IMR-90 (cell line): ENCODE measurements at regions not wholly inside any gene's neighbourhood (a gene's known extent, or its start where the extent isn't known, plus 50 kb on each side); places are given as distances from the start of the nearest gene placed in this dataset.

Source experiments
- ATAC-seq: fragments of 200-7000 bp; cut with Tn5 transposase; 2 replicates; pipeline ENCODE4 v1.9.1; 2020; ENCODE audit warnings: low read depth, mild to moderate bottlenecking, moderate library complexity
- BruUV-seq: library from RNA; stranded (reverse); fragments of 400-500 nt; replicated peaks from 2 replicates; lab custom pipeline; 2021; lab: Mats Ljungman, UMichigan
- CTCF ChIA-PET: fragments of 300-600 bp; formaldehyde crosslinking; extraction: SDS; loops from one replicate; lab custom pipeline; 2021; ENCODE audit warnings: antibody characterized with exemption; lab: Yijun Ruan, JAX
- POLR2A ChIA-PET: fragments of 300-600 bp; sonication (Branson Sonifier 250); formaldehyde crosslinking; loops from one replicate; lab custom pipeline; 2022; ENCODE audit warnings: antibody characterized with exemption; ENCODE audit not compliant: unreplicated experiment; lab: Charles Lee
- DNase-seq: peaks from one replicate; pipeline ENCODE4 v3.0.0; 2013
- H2AFZ ChIP-seq: replicated peaks from 2 replicates; pipeline ENCODE3; 2013; ENCODE audit warnings: low read length, mild to moderate bottlenecking; ENCODE audit not compliant: poor library complexity
- H2AK5ac ChIP-seq: 2 replicates; pipeline ENCODE4 v1.6.1; 2013; ENCODE audit warnings: low read depth, low read length, inconsistent platforms
- H2AK9ac ChIP-seq: replicated peaks from 2 replicates; pipeline ENCODE3; 2013; ENCODE audit warnings: mild to moderate bottlenecking, low read depth, low read length, moderate library complexity; ENCODE audit not compliant: poor library complexity
- H2BK120ac ChIP-seq: 2 replicates; pipeline ENCODE4 v1.6.1; 2013; ENCODE audit warnings: low read depth, low read length, inconsistent platforms
- H2BK15ac ChIP-seq: 3 replicates; pipeline ENCODE4 v1.6.1; 2013; ENCODE audit warnings: low read depth, low read length, inconsistent platforms
- H2BK20ac ChIP-seq: 2 replicates; pipeline ENCODE4 v1.6.1; 2013; ENCODE audit warnings: low read depth, mild to moderate bottlenecking, inconsistent platforms, low read length, moderate library complexity
- H2BK5ac ChIP-seq: 2 replicates; pipeline ENCODE4 v1.6.1; 2013; ENCODE audit warnings: mild to moderate bottlenecking, low read depth, low read length, inconsistent platforms; ENCODE audit not compliant: poor library complexity, severe bottlenecking
- H3K14ac ChIP-seq: replicated peaks from 2 replicates; pipeline ENCODE4 v1.6.1; 2013; ENCODE audit warnings: low read depth, low read length, inconsistent platforms
- H3K18ac ChIP-seq: 2 replicates; pipeline ENCODE4 v1.6.1; 2013; ENCODE audit warnings: low read depth, low read length, control low read depth
- H3K23ac ChIP-seq: 2 replicates; pipeline ENCODE4 v1.6.1; 2013; ENCODE audit warnings: low read depth, low read length, inconsistent platforms
- H3K27ac ChIP-seq: 2 replicates; pipeline ENCODE4 v1.5.1; 2013; ENCODE audit warnings: mild to moderate bottlenecking, control low read depth, low read length; ENCODE audit not compliant: insufficient read depth
- H3K27me3 ChIP-seq: 2 replicates; pipeline ENCODE4 v1.6.1; 2013; ENCODE audit warnings: low read length; ENCODE audit not compliant: control insufficient read depth, insufficient read depth
- H3K36me3 ChIP-seq: 2 replicates; pipeline ENCODE4 v1.6.1; 2013; ENCODE audit warnings: low read length, mixed read lengths; ENCODE audit not compliant: control insufficient read depth, insufficient read depth
- H3K4ac ChIP-seq: 2 replicates; pipeline ENCODE4 v1.6.1; 2013; ENCODE audit warnings: low read depth, low read length, inconsistent platforms
- H3K4me1 ChIP-seq: 2 replicates; pipeline ENCODE4 v1.6.1; 2013; ENCODE audit warnings: low read length, mixed read lengths; ENCODE audit not compliant: control insufficient read depth, insufficient read depth
- H3K4me2 ChIP-seq: 2 replicates; pipeline ENCODE4 v1.6.1; 2013; ENCODE audit warnings: low read depth, mild to moderate bottlenecking, control low read depth, low read length, moderate library complexity
- H3K4me3 ChIP-seq: 2 replicates; pipeline ENCODE4 v1.5.1; 2013; ENCODE audit warnings: low read depth, mild to moderate bottlenecking, control low read depth, low read length, moderate library complexity; ENCODE audit not compliant: insufficient read depth
- H3K56ac ChIP-seq: 2 replicates; pipeline ENCODE4 v1.6.1; 2013; ENCODE audit warnings: low read length, inconsistent platforms; ENCODE audit not compliant: insufficient read depth; ENCODE audit errors: extremely low read depth
- H3K79me1 ChIP-seq, 2 experiments: 2 replicates each; pipeline ENCODE4 v1.6.1; 2013; ENCODE audit warnings: low read length in 2 of 2, inconsistent platforms in 1 of 2, low read depth in 1 of 2
- H3K9ac ChIP-seq: 2 replicates; pipeline ENCODE4 v1.6.1; 2013; ENCODE audit warnings: low read depth, low read length, control low read depth
- H3K9me1 ChIP-seq: 2 replicates; pipeline ENCODE4 v1.6.1; 2013; ENCODE audit warnings: low read length, inconsistent platforms; ENCODE audit not compliant: insufficient read depth
- H3K9me3 ChIP-seq: 2 replicates; pipeline ENCODE4 v1.6.1; 2013; ENCODE audit warnings: low read length; ENCODE audit not compliant: control insufficient read depth, insufficient read depth
- H4K20me1 ChIP-seq: 2 replicates; pipeline ENCODE4 v1.6.1; 2013; ENCODE audit warnings: low read length, inconsistent platforms; ENCODE audit not compliant: insufficient read depth
- H4K5ac ChIP-seq: 2 replicates; pipeline ENCODE4 v1.6.1; 2013; ENCODE audit warnings: mild to moderate bottlenecking, low read depth, low read length, control low read depth
- H4K8ac ChIP-seq, 2 experiments: 2 replicates each; pipeline ENCODE4 v1.6.1; 2013; ENCODE audit warnings: low read depth in 2 of 2, low read length in 2 of 2, control low read depth in 1 of 2, inconsistent platforms in 1 of 2
- H4K91ac ChIP-seq: 2 replicates; pipeline ENCODE4 v1.6.1; 2013; ENCODE audit warnings: low read depth, low read length, inconsistent platforms; ENCODE audit not compliant: insufficient read depth
- BHLHE40 ChIP-seq: fragments of 150-350 bp; IDR thresholded peaks from 2 replicates; pipeline ENCODE4 v1.6.1; 2016; ENCODE audit warnings: mild to moderate bottlenecking, low read depth, low read length
- CEBPB ChIP-seq: IDR thresholded peaks from 2 replicates; pipeline ENCODE4 v1.6.1; 2012; ENCODE audit warnings: low read depth, low read length, improper control_type of control experiment
- CHD1 ChIP-seq: IDR thresholded peaks from 2 replicates; pipeline ENCODE4 v1.6.1; 2012; ENCODE audit warnings: low read depth, low read length, improper control_type of control experiment
- CTCF ChIP-seq: conservative IDR thresholded peaks from 2 replicates; pipeline ENCODE4 v1.5.1; 2012; ENCODE audit warnings: mild to moderate bottlenecking, low read depth, low read length, improper control_type of control experiment
- FOS ChIP-seq: fragments of 150-350 bp; IDR thresholded peaks from 2 replicates; pipeline ENCODE4 v1.6.1; 2016; ENCODE audit warnings: low read depth, low read length
- MAFK ChIP-seq: IDR thresholded peaks from 2 replicates; pipeline ENCODE4 v1.6.1; 2012; ENCODE audit warnings: low read depth, low read length, improper control_type of control experiment
- MAZ ChIP-seq: IDR thresholded peaks from 2 replicates; pipeline ENCODE4 v1.6.1; 2012; ENCODE audit warnings: low read depth, mild to moderate bottlenecking, low read length, improper control_type of control experiment, moderate library complexity, borderline replicate concordance
- MXI1 ChIP-seq: IDR thresholded peaks from 2 replicates; pipeline ENCODE4 v1.6.1; 2012; ENCODE audit warnings: low read depth, mild to moderate bottlenecking, low read length, moderate library complexity, borderline replicate concordance
- NFE2L2 ChIP-seq: fragments of 150-350 bp; IDR thresholded peaks from 2 replicates; pipeline ENCODE4 v1.6.1; 2016; ENCODE audit warnings: low read depth, mild to moderate bottlenecking, low read length
- POLR2A ChIP-seq: IDR thresholded peaks from 2 replicates; pipeline ENCODE4 v1.6.1; 2012; ENCODE audit warnings: mild to moderate bottlenecking, low read depth, low read length
- RAD21 ChIP-seq: IDR thresholded peaks from 2 replicates; pipeline ENCODE4 v1.6.1; 2012; ENCODE audit warnings: low read length, improper control_type of control experiment
- RCOR1 ChIP-seq: IDR thresholded peaks from 2 replicates; pipeline ENCODE4 v1.6.1; 2012; ENCODE audit warnings: mild to moderate bottlenecking, low read length, improper control_type of control experiment; ENCODE audit not compliant: insufficient replicate concordance
- RFX5 ChIP-seq: IDR thresholded peaks from 2 replicates; pipeline ENCODE4 v1.8.0; 2012; ENCODE audit warnings: low read depth, mild to moderate bottlenecking, low read length, moderate library complexity
- SMC3 ChIP-seq: fragments of 150-350 bp; IDR thresholded peaks from 2 replicates; pipeline ENCODE4 v1.6.1; 2016; ENCODE audit warnings: low read depth, mild to moderate bottlenecking, antibody characterized with exemption, low read length, moderate library complexity
- USF2 ChIP-seq: fragments of 150-350 bp; IDR thresholded peaks from 2 replicates; pipeline ENCODE4 v1.6.1; 2017; ENCODE audit warnings: mild to moderate bottlenecking, antibody characterized with exemption, low read length, low read depth
- WGBS, 2 experiments: methylation state at CpG; one replicate each; pipeline versions ENCODE4 v1.1.5 to v1.1.7; 2013; ENCODE audit warnings: missing lambda C conversion rate in 2 of 2; ENCODE audit not compliant: insufficient read length in 1 of 2; ENCODE audit errors: extremely low coverage in 2 of 2; 5-methylcytosine and 5-hydroxymethylcytosine counted together
- dilution Hi-C: fragments of 300-500 bp; cut with HindIII; formaldehyde crosslinking; loops from one replicate; pipeline ENCODE4 v1.14.3; 2018; ENCODE audit warnings: low sequenced_read_pairs; ENCODE audit not compliant: unreplicated experiment
- in situ Hi-C: fragments of 300-500 bp; cut with MboI; formaldehyde crosslinking; loops from 3 replicates; pipeline ENCODE4 v1.14.3; 2019; ENCODE audit warnings: low sequenced_read_pairs, inconsistent platforms, mixed read lengths
- intact Hi-C: fragments of 100-400 bp; cut with micrococcal nuclease; formaldehyde crosslinking; loops from 2 replicates; pipeline ENCODE4 v1.10.0; 2022
- TF ChIP-seq, protein P1 (sequence below): fragments of 150-350 bp; IDR thresholded peaks from 2 replicates; pipeline ENCODE4 v1.6.1; 2016; ENCODE audit warnings: low read depth, mild to moderate bottlenecking, low read length, moderate library complexity, borderline replicate concordance

GRCh38 chr2:122412360-122412759, 656.9 kb downstream of the TSN start:
- no CpG with 5 or more reads among the region's 6 CpGs for WGBS, 2 experiments
- Histone ChIP-seq H3K18ac (no peak overlapping the region), H2BK15ac (no peak overlapping the region), H2AK9ac (no peak overlapping the region), H4K91ac (no peak overlapping the region), H4K5ac (no peak overlapping the region), H3K4ac (no peak overlapping the region), H2BK120ac (no peak overlapping the region), H2AFZ (no peak overlapping the region), H2BK20ac (no peak overlapping the region), H3K56ac (no peak overlapping the region), H4K20me1 (no peaks in the 10 kb centered on the region), H3K9me3 (no peaks in the 10 kb centered on the region; the same call in 1 of the 2 replicates), H3K79me1 (no peaks in the 10 kb centered on the region), H3K4me1 (no peaks in the 10 kb centered on the region), H2BK5ac (no peak overlapping the region), H3K23ac (no peak overlapping the region), H3K27me3 (no peaks in the 10 kb centered on the region), H3K9me1 (no peaks in the 10 kb centered on the region), H3K9ac (no peak overlapping the region), H3K36me3 (no peaks in the 10 kb centered on the region), H2AK5ac (no peak overlapping the region), H3K4me2 (no peak overlapping the region), H3K4me3 (no peak overlapping the region), H3K27ac (no peak overlapping the region), H3K14ac (no peak overlapping the region), H4K8ac (no peak overlapping the region)
- TF ChIP-seq RCOR1 (no peak), MAFK (no peak), SMC3 (no peak), MXI1 (no peak), CEBPB (no peak), USF2 (no peak), NFE2L2 (no peak), RFX5 (no peak), RAD21 (no peak), FOS (no peak), CHD1 (no peak), BHLHE40 (no peak), POLR2A (no peak), CTCF (no peak), MAZ (no peak)
- TF ChIP-seq, protein P1, sequence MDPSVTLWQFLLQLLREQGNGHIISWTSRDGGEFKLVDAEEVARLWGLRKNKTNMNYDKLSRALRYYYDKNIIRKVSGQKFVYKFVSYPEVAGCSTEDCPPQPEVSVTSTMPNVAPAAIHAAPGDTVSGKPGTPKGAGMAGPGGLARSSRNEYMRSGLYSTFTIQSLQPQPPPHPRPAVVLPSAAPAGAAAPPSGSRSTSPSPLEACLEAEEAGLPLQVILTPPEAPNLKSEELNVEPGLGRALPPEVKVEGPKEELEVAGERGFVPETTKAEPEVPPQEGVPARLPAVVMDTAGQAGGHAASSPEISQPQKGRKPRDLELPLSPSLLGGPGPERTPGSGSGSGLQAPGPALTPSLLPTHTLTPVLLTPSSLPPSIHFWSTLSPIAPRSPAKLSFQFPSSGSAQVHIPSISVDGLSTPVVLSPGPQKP: no peak
- intact Hi-C loops (no loop called here), dilution Hi-C loops (no loop called here), in situ Hi-C loops (no loop called here)
- BruUV-seq: no TSS peak
- ChIA-PET CTCF (no interaction called here), POLR2A (no interaction called here)
- DNase-seq: no peak
- ATAC-seq: no peak
